Rectal smooth muscle tissue (tissue), 1 donor: ENCODE measurements at regions not wholly inside any gene's neighbourhood (a gene's known extent, or its start where the extent isn't known, plus 50 kb on each side); places are given as distances from the start of the nearest gene placed in this dataset.

ENCODE experiments used
- H3K27ac ChIP-seq: one replicate; pipeline ENCODE4 v1.7.0; 2013; ENCODE audit warnings: low read depth, low read length, inconsistent platforms
- H3K27me3 ChIP-seq: one replicate; pipeline ENCODE4 v1.7.0; 2013; ENCODE audit warnings: low read length; ENCODE audit not compliant: control insufficient read depth, insufficient read depth
- H3K36me3 ChIP-seq: one replicate; pipeline ENCODE4 v1.7.0; 2013; ENCODE audit warnings: low read length; ENCODE audit not compliant: control insufficient read depth, insufficient read depth
- H3K4me1 ChIP-seq: one replicate; pipeline ENCODE4 v1.7.0; 2013; ENCODE audit warnings: low read length; ENCODE audit not compliant: control insufficient read depth, insufficient read depth
- H3K4me3 ChIP-seq: one replicate; pipeline ENCODE4 v1.7.0; 2013; ENCODE audit warnings: low read length
- H3K9ac ChIP-seq: one replicate; pipeline ENCODE4 v1.7.0; 2013; ENCODE audit warnings: low read length

GRCh38 chr20:24357177-24357576 lies 112.3 kb upstream of the SYNDIG1 start:
- no peaks in the 10 kb centered on the region for H3K27me3 ChIP-seq
- no peak overlapping the region for H3K4me3 ChIP-seq
- no peaks in the 10 kb centered on the region for H3K4me1 ChIP-seq
- no peaks in the 10 kb centered on the region for H3K36me3 ChIP-seq
- H3K9ac ChIP-seq, result no peak overlapping the region
- H3K27ac ChIP-seq, result no peak overlapping the region

GRCh38 chr20:24353135-24353690 lies 116.2 kb upstream of the SYNDIG1 start:
- Histone ChIP-seq H3K4me3 (no peak overlapping the region), H3K9ac (no peak overlapping the region), H3K4me1 (no peaks in the 10 kb centered on the region), H3K27me3 (no peaks in the 10 kb centered on the region), H3K27ac (no peak overlapping the region), H3K36me3 (no peaks in the 10 kb centered on the region)

- no peak overlapping the region for H3K4me3 ChIP-seq
- H3K27me3 ChIP-seq, result no peaks in the 10 kb centered on the region
- no peak overlapping the region for H3K9ac ChIP-seq
- H3K27ac ChIP-seq, result no peak overlapping the region
- no peaks in the 10 kb centered on the region for H3K36me3 ChIP-seq
- H3K4me1 ChIP-seq, result no peaks in the 10 kb centered on the region
These were observed 118.5 kb upstream of the SYNDIG1 start for GRCh38 chr20:24350923-24351368.

- no peaks in the 10 kb centered on the region for H3K27me3 ChIP-seq
- no peak overlapping the region for H3K27ac ChIP-seq
- H3K4me1 ChIP-seq, result no peaks in the 10 kb centered on the region
- no peaks in the 10 kb centered on the region for H3K36me3 ChIP-seq
- H3K9ac ChIP-seq, result no peak overlapping the region
- H3K4me3 ChIP-seq, result no peak overlapping the region
These were observed 127.6 kb upstream of the SYNDIG1 start for GRCh38 chr20:24341781-24342180.

- H3K9ac ChIP-seq, result no peak overlapping the region
- H3K4me1 ChIP-seq, result no peaks in the 10 kb centered on the region
- H3K27me3 ChIP-seq, result no peaks in the 10 kb centered on the region
- no peak overlapping the region for H3K27ac ChIP-seq
- H3K36me3 ChIP-seq, result no peaks in the 10 kb centered on the region
- H3K4me3 ChIP-seq, result no peak overlapping the region
These were observed 128.5 kb upstream of the SYNDIG1 start for GRCh38 chr20:24340933-24341332.

- Histone ChIP-seq H3K4me1 (no peaks in the 10 kb centered on the region), H3K27me3 (no peaks in the 10 kb centered on the region), H3K27ac (no peak overlapping the region), H3K9ac (no peak overlapping the region), H3K4me3 (no peak overlapping the region), H3K36me3 (no peaks in the 10 kb centered on the region)
These were observed 130.2 kb upstream of the SYNDIG1 start for GRCh38 chr20:24339210-24339641.

- no peaks in the 10 kb centered on the region for H3K27me3 ChIP-seq
- no peak overlapping the region for H3K27ac ChIP-seq
- no peak overlapping the region for H3K4me3 ChIP-seq
- no peak overlapping the region for H3K9ac ChIP-seq
- no peaks in the 10 kb centered on the region for H3K4me1 ChIP-seq
- no peaks in the 10 kb centered on the region for H3K36me3 ChIP-seq
These were observed 131.9 kb upstream of the SYNDIG1 start for GRCh38 chr20:24337551-24337950.

GRCh38 chr20:24337069-24337468 lies 132.4 kb upstream of the SYNDIG1 start:
- H3K4me1 ChIP-seq, result no peaks in the 10 kb centered on the region
- no peak overlapping the region for H3K27ac ChIP-seq
- no peak overlapping the region for H3K9ac ChIP-seq

GRCh38 chr20:24334830-24335229 lies 134.6 kb upstream of the SYNDIG1 start:
- Histone ChIP-seq H3K36me3 (no peaks in the 10 kb centered on the region), H3K4me1 (no peaks in the 10 kb centered on the region), H3K9ac (no peak overlapping the region), H3K4me3 (no peak overlapping the region), H3K27me3 (no peaks in the 10 kb centered on the region), H3K27ac (no peak overlapping the region)

More at GRCh38 chr20:24337069-24337468, 132.4 kb upstream of the SYNDIG1 start:
- Histone ChIP-seq H3K4me3 (no peak overlapping the region), H3K27me3 (no peaks in the 10 kb centered on the region), H3K36me3 (no peaks in the 10 kb centered on the region)

GRCh38 chr20:24332956-24333355 lies 136.5 kb upstream of the SYNDIG1 start:
- no peak overlapping the region for H3K4me3 ChIP-seq
- H3K9ac ChIP-seq, result no peak overlapping the region

GRCh38 chr20:24331939-24332338 lies 137.5 kb upstream of the SYNDIG1 start:
- H3K4me3 ChIP-seq, result no peak overlapping the region
- H3K27ac ChIP-seq, result no peak overlapping the region
- no peaks in the 10 kb centered on the region for H3K4me1 ChIP-seq
- H3K27me3 ChIP-seq, result no peaks in the 10 kb centered on the region
- no peak overlapping the region for H3K9ac ChIP-seq
- H3K36me3 ChIP-seq, result no peaks in the 10 kb centered on the region

More at GRCh38 chr20:24332956-24333355, 136.5 kb upstream of the SYNDIG1 start:
- Histone ChIP-seq H3K27ac (no peak overlapping the region), H3K36me3 (no peaks in the 10 kb centered on the region), H3K27me3 (no peaks in the 10 kb centered on the region), H3K4me1 (no peaks in the 10 kb centered on the region)

- Histone ChIP-seq H3K9ac (no peak overlapping the region), H3K27me3 (no peaks in the 10 kb centered on the region), H3K36me3 (no peaks in the 10 kb centered on the region), H3K27ac (no peak overlapping the region), H3K4me1 (no peaks in the 10 kb centered on the region), H3K4me3 (no peak overlapping the region)
These were observed 140.5 kb upstream of the SYNDIG1 start for GRCh38 chr20:24328901-24329300.

- no peaks in the 10 kb centered on the region for H3K36me3 ChIP-seq
- H3K27ac ChIP-seq, result no peak overlapping the region
- no peaks in the 10 kb centered on the region for H3K4me1 ChIP-seq
- H3K27me3 ChIP-seq, result no peaks in the 10 kb centered on the region
- H3K9ac ChIP-seq, result no peak overlapping the region
- H3K4me3 ChIP-seq, result no peak overlapping the region
These were observed 147.5 kb upstream of the SYNDIG1 start for GRCh38 chr20:24321973-24322372.
